ENCODE measurements at regions not wholly inside any gene's neighbourhood (a gene's known extent, or its start where the extent isn't known, plus 50 kb on each side); places are given as distances from the start of the nearest gene placed in this dataset.

DNA sequence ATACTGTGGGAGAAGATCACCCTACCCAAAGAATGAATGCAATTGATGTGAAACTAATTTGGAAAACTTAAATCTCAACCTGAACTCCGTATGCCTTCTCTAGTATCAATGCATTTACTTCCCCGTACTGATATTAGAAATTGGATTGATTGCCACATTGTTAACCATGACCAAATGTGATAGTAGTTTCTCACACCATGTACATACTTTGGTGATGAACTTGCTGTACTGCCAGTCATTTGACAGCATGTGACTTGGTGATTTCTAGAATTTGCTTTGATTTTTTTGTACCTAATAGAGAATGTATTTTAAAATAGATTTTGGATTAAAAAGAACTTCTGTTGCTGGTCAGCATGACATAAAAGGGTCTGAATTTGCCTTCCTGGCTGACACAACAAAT lies 579.8 kb upstream of the TMEM132C start:
- TF ChIP-seq, protein P1, sequence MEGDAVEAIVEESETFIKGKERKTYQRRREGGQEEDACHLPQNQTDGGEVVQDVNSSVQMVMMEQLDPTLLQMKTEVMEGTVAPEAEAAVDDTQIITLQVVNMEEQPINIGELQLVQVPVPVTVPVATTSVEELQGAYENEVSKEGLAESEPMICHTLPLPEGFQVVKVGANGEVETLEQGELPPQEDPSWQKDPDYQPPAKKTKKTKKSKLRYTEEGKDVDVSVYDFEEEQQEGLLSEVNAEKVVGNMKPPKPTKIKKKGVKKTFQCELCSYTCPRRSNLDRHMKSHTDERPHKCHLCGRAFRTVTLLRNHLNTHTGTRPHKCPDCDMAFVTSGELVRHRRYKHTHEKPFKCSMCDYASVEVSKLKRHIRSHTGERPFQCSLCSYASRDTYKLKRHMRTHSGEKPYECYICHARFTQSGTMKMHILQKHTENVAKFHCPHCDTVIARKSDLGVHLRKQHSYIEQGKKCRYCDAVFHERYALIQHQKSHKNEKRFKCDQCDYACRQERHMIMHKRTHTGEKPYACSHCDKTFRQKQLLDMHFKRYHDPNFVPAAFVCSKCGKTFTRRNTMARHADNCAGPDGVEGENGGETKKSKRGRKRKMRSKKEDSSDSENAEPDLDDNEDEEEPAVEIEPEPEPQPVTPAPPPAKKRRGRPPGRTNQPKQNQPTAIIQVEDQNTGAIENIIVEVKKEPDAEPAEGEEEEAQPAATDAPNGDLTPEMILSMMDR (conservative IDR thresholded peaks at IDR 0.05; ENCODE audit: low read length): no peak
- TF ChIP-seq EZH2phosphoT487 (IDR thresholded peaks at IDR 0.05; ENCODE audit: borderline replicate concordance, low read depth, low read length): no peak
